GM10266 (cell line): ENCODE measurements at regions not wholly inside any gene's neighbourhood (a gene's known extent, or its start where the extent isn't known, plus 50 kb on each side); places are given as distances from the start of the nearest gene placed in this dataset.

Source experiments
- DNase-seq: peaks from one replicate; pipeline ENCODE4 v3.0.0; 2012; ENCODE audit errors: extremely low spot score
- CTCF ChIP-seq: IDR thresholded peaks from 2 replicates; pipeline ENCODE4 v1.5.1; 2012; ENCODE audit warnings: mild to moderate bottlenecking, low read depth; ENCODE audit not compliant: control insufficient read depth, insufficient read depth; ENCODE audit errors: missing control alignments

DNA sequence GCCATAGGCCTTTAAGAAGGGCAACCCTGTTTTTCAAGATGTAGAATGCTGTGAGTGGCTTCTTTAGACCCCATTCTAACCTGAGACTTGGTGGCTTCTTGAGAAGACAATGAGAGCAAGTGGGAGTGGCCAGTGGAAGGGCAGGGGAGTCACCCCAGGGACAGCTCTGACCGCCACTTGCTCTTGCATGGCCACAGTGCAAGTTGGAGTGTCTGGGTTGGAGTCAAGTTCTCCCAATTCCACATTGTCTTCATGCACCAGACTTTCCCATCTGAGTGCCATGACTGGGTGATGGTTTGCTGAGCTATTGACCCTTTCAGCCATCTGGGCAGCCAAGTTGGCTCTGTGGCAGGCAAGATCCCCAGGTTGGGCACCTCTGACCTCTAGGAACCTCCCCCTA lies 148.0 kb upstream of the SKOR2 start:
- no peak for TF ChIP-seq CTCF
- DNase-seq: no peak

DNA sequence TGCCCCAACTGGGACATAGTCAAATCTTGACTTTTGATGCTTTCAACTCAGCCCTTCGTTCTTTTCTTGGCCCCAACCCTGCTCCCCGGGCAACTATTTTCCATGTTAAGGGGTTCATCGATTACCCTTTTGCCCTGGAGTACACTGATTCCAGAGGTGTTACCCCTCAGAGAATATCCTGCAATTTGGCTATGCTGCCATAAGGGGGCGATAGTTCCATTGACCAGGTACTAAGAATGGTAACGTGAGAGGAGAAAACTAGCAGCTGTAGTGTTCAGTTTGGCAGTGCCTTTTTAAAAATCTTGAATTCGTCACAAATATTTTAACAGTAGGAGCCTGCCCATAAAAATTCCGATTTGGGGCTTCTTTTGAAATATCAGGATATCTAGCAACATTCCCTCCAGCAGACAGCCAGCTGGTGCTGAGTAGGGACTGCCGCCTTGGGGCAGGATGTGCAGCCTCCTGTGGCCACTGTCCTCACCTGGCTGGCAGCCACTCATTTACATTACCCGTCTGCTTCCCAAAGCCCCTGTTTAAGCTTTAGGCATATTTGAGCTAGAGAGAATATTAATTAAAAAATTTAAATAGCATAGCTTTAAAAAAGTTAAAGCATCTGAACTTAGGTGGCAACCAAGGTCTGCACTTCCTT lies 146.3 kb upstream of the SKOR2 start:
- peak; percentile 28 for DNase-seq

DNA sequence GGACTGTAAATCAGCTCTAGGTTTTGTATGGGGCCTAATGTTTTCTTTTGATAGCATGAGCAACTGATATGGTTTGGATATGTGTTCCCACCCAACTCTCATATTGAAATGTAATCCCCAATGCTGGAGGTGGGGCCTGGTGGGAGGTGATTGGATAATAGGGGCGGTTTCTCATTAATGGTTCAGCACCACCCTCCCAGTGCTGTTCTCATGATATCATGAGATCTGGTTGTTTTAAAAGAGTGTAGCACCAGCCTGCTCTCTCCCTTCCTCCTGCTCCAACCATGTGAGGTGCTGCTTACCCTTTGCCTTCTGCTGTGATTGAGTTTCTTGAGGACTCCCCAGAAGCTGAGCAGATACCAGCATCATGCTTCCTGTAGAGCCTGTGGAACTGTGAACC lies 140.2 kb upstream of the SKOR2 start:
- no peak for DNase-seq
- no peak for TF ChIP-seq CTCF

More for the DNA sequence above, 146.3 kb upstream of the SKOR2 start:
- TF ChIP-seq CTCF: peak; percentile 39

GRCh38 chr18:47390410-47391024 lies 139.1 kb upstream of the SKOR2 start:
- TF ChIP-seq CTCF: no peak
- no peak for DNase-seq

DNA sequence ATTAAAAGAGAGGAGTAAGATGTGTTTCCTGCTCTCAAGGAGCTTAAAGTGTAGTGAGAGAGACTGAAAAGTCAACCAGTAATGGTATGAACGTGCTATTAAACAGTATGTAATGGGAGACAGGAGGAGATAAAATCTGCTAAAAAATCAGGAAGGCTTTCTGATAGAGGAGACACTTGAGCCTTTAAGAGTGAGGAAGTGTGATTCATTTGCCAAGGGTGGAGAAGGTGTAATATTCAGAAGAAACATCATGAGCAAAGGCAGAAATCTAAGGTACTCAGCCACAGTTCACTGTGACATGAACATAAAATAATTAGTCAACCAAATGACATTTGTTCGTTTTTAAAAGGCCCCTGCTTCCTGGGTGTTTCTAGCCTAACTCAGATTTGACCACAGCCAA lies 137.8 kb upstream of the SKOR2 start:
- DNase-seq: no peak

DNA sequence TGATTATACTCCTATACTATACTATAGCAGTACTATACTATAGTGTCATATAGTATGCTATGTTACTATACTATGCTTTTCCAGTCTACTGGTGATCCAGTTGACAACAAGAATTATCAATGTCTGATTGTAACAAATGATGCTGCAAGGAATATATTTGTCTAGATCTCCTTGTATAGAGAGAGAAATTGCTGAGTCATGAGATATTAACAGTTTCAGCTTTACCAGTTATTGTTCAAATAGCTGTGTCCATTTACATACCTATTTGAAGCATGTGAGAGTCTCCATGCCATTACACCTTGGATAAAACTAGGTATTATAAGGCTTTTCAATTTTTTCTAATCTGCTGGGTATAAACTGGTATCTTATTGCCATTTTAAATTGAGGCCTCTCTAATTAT lies 136.4 kb upstream of the SKOR2 start:
- no peak for DNase-seq
- TF ChIP-seq CTCF: no peak

More for the DNA sequence above, 137.8 kb upstream of the SKOR2 start:
- no peak for TF ChIP-seq CTCF

GRCh38 chr18:47383729-47384128 lies 132.3 kb upstream of the SKOR2 start:
- no peak for DNase-seq
- no peak for TF ChIP-seq CTCF
